Lower leg skin (tissue), 4 donors: ENCODE measurements at regions not wholly inside any gene's neighbourhood (a gene's known extent, or its start where the extent isn't known, plus 50 kb on each side); places are given as distances from the start of the nearest gene placed in this dataset.

Source experiments
- DNase-seq, 2 donors: peaks; one replicate each; pipeline ENCODE4 v3.0.0-alpha.2; 2019; ENCODE audit warnings: low spot score in 2 of 2
- H3K4me3 ChIP-seq: fragments of 200-600 bp; sonication (generic); 2 replicates; pipeline ENCODE4 v1.5.1; 2017; ENCODE audit warnings: mild to moderate bottlenecking, low read depth; ENCODE audit not compliant: poor library complexity, severe bottlenecking
- POLR2A ChIP-seq, 2 donors: fragments of 450-650 bp; IDR thresholded peaks; one replicate each; pipeline ENCODE4 v1.6.1; 2016 to 2017; ENCODE audit warnings: antibody characterized with exemption in 2 of 2, mild to moderate bottlenecking in 1 of 2, moderate library complexity in 1 of 2
- WGBS, 2 donors: methylation state at CpG; one replicate each; pipeline ENCODE4 v1.1.5; 2018; 5-methylcytosine and 5-hydroxymethylcytosine counted together
- intact Hi-C: fragments of 100-400 bp; cut with DNase I; formaldehyde crosslinking; loops from one replicate; pipeline ENCODE4 v1.15.0; 2023; ENCODE audit warnings: low total_unique reads
- TF ChIP-seq, protein P1 (sequence below), 3 donors: fragments of 450-650 bp; IDR thresholded peaks; one replicate each; pipeline ENCODE4 v1.5.1; 2016; ENCODE audit warnings: antibody characterized with exemption in 3 of 3, mild to moderate bottlenecking in 3 of 3, moderate library complexity in 2 of 3

DNA sequence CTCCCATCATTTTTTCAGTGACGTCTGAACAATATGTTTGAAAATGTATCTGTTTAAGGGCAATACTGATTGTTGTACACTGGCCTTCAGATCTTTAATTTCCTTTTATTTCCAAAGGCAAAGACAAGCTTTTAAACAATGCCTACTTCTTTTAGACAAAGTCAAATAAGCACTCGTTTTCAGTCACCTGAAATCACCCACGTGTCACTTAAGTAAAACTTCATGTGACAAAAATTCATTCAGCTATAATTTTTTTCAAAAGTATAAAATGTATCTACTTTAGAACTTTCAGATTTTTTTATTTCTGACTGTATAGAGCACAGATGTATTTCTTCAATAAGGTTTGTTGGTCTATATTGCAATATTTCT is 113.5 kb upstream of the BEND6 start:
- 52 to 58% methylated on average over 3 of the region's 3 CpGs for WGBS, 2 donors
- TF ChIP-seq, protein P1, sequence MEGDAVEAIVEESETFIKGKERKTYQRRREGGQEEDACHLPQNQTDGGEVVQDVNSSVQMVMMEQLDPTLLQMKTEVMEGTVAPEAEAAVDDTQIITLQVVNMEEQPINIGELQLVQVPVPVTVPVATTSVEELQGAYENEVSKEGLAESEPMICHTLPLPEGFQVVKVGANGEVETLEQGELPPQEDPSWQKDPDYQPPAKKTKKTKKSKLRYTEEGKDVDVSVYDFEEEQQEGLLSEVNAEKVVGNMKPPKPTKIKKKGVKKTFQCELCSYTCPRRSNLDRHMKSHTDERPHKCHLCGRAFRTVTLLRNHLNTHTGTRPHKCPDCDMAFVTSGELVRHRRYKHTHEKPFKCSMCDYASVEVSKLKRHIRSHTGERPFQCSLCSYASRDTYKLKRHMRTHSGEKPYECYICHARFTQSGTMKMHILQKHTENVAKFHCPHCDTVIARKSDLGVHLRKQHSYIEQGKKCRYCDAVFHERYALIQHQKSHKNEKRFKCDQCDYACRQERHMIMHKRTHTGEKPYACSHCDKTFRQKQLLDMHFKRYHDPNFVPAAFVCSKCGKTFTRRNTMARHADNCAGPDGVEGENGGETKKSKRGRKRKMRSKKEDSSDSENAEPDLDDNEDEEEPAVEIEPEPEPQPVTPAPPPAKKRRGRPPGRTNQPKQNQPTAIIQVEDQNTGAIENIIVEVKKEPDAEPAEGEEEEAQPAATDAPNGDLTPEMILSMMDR (IDR thresholded peaks at IDR 0.05), result no peak
- TF ChIP-seq POLR2A (IDR thresholded peaks at IDR 0.05), result no peak
- no peak for DNase-seq
- intact Hi-C loops, result no loop called here
- no peak overlapping the region for H3K4me3 ChIP-seq

DNA sequence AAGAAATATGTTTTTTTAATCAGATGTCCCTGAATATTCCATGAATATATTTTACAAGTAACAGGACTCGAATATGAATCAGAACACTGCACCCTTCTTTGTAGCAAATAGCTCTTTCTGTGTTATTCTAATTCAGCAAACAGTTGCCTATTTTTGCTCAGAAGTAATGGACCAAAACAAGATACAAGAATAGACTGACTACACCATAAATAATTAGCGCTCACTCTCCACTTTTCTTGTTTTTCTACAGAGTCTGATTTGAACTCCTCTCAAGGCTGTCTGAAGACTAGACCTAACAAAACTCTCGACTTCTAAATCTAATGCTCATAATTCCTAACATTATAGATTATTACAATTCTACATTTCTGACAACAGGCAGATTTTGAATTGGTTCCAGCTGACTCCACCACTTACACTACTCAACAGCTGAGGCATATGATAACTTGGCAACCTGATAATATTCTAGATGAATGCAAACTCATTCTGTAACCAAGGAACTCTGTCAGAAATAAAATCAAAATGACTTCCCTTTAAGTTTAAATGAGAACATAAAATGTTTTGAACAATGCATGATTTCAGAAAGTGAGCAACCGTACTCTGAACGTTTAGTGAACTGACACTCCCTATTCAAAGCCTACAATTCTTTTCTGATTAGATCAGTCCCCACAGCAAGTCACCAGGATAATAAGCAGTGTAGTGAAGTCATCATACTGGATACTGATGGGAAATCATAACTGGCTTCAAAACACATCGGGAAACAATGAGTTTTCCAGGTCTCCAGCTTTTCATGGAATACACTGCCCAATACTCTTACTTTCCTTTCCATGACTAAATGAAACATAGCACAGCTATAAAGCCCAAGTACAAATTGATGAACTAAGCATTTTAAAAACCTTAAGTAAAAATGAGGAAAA is 114.2 kb upstream of the BEND6 start:
- intact Hi-C loops, result no loop called here
- H3K4me3 ChIP-seq, result no peak overlapping the region
- DNase-seq, result no peak
- no peak for TF ChIP-seq POLR2A (IDR thresholded peaks at IDR 0.05)
- TF ChIP-seq, protein P1 (IDR thresholded peaks at IDR 0.05), result no peak
- 40 to 45% methylated on average over 6 of the region's 6 CpGs for WGBS, 2 donors

DNA sequence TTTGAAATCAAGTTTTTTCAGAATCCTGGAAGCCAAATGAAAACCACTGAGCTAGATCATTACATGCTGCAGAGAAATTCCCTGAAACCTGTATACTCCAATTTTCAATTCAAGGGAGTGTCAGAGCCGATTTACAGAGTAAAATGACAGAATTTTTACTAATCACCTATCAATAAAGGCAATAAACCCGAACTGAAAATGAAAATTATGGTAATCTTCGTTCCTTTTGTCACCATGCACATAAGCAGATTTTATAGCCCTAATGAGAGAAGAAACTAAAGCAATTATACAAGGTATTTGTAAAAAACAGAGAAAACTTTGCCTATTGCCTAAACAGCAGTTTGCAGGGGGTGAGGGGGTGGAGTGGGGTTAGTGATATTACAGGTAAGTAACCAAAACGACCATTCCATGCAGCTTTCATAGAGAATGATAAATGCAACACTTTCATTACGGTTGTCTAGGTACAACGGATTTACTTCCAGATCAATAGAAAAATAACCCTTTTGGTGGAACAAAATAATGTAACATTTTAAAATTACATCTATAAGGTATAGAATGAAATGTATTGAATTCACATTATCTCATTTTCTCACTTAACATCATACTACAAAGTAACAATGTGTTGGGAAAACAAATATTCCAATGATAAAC is 115.2 kb upstream of the BEND6 start:
- TF ChIP-seq POLR2A (IDR thresholded peaks at IDR 0.05), result no peak
- TF ChIP-seq, protein P1 (IDR thresholded peaks at IDR 0.05), result no peak
- intact Hi-C loops, result no loop called here

DNA sequence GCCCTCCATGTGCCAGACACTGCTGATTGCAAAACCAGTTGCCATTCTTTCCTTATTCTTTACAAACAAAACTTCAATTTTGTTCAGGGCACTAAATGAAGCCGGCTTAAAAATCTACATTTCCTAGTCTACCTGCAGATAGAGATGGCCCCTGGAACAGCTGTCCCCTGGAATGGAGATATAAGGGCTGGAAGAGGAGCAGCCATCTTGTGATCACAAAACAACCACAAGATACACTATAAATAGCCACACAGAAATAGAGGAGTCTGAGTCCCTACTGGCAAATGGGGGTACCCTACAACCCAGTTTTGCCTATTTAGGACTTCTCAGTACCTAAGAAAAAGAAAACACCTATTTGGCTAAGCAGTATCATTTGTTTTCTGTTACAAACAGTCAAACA is 115.9 kb upstream of the BEND6 start:
- 92 to 95% methylated on average over 1 of the region's 1 CpG for WGBS, 2 donors
- no peak overlapping the region for H3K4me3 ChIP-seq
- intact Hi-C loops, result no loop called here
- TF ChIP-seq, protein P1 (IDR thresholded peaks at IDR 0.05), result no peak
- no peak for TF ChIP-seq POLR2A (IDR thresholded peaks at IDR 0.05)
- DNase-seq, result no peak

More for the DNA sequence above, 115.2 kb upstream of the BEND6 start:
- no peak overlapping the region for H3K4me3 ChIP-seq
- DNase-seq, result no peak
- 80 to 81% methylated on average over 6 of the region's 6 CpGs for WGBS, 2 donors

DNA sequence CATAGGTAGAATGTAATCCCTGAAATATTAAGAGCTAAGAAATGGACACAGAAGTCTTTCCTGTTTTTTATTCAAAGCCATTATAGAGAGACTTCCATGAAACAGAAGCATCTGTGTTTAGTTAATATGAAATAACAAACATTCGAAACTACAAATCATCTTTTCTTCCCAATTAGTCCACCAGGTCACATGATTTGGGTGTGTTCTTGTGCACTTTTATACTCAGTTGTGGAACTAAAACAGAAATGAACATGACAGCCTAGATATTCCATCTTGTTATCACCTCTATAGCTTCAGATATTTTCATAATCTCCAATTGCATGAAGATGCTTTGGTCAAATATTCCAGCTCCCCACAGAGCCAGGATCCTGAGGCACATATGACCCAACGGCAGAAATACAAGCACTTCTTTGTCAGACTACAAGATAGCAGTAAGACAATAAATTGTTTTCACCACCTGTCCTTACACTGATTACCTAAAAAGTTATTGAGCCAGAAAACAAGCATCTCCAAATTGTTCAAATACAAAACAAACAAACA is 116.8 kb upstream of the BEND6 start:
- intact Hi-C loops, result no loop called here
- no peak overlapping the region for H3K4me3 ChIP-seq
- TF ChIP-seq, protein P1 (IDR thresholded peaks at IDR 0.05), result no peak
- no peak for TF ChIP-seq POLR2A (IDR thresholded peaks at IDR 0.05)
- DNase-seq, result no peak
- 45 to 54% methylated on average over 2 of the region's 2 CpGs for WGBS, 2 donors
